HCT116 (cell line): ENCODE measurements at regions not wholly inside any gene's neighbourhood (a gene's known extent, or its start where the extent isn't known, plus 50 kb on each side); places are given as distances from the start of the nearest gene placed in this dataset.

ENCODE experiments used
- ATAC-seq: fragments of 200-7000 bp; cut with Tn5 transposase; 2 replicates; pipeline ENCODE4 v1.9.1; 2020; ENCODE audit warnings: mild to moderate bottlenecking, moderate library complexity
- BruUV-seq: library from RNA; stranded (reverse); fragments of 400-500 nt; replicated peaks from 2 replicates; lab custom pipeline; 2021; lab: Mats Ljungman, UMichigan
- CTCF ChIA-PET: fragments of 300-600 bp; sonication (Branson Sonifier 250); formaldehyde crosslinking; loops from one replicate; lab custom pipeline; 2021; ENCODE audit warnings: antibody characterized with exemption; lab: Charles Lee
- POLR2A ChIA-PET: fragments of 300-600, 350-600 bp; sonication (Branson Sonifier 250); formaldehyde crosslinking; loops from one replicate; lab custom pipeline; 2021; ENCODE audit warnings: antibody characterized with exemption; lab: Charles Lee
- RAD21 ChIA-PET, 2 experiments: fragments of 300-600 bp; sonication (Branson Sonifier 250); formaldehyde crosslinking; loops; one replicate each; lab custom pipeline; 2023; ENCODE audit warnings: low total read pairs in 2 of 2; ENCODE audit not compliant: uncharacterized antibody in 2 of 2, unreplicated experiment in 2 of 2, low non-redundant PET in 1 of 2; lab: Charles Lee
- DNase-seq: peaks from one replicate; pipeline ENCODE4 v3.0.0-alpha.2; 2010; ENCODE audit warnings: low read depth, low spot score
- H2AFZ ChIP-seq: fragments of 200-600 bp; shearing (Covaris generic), sonication (generic); 2 replicates; pipeline ENCODE4 v1.6.1; 2017; ENCODE audit warnings: low read depth, mixed run types, mixed read lengths, antibody characterized with exemption, low read length; ENCODE audit not compliant: poor library complexity, severe bottlenecking
- H3K27ac ChIP-seq: 2 replicates; pipeline ENCODE4 v1.5.1; 2012; ENCODE audit warnings: low read depth, low read length
- H3K27me3 ChIP-seq: fragments of 200-600 bp; sonication (generic); 2 replicates; pipeline ENCODE4 v1.6.1; 2016; ENCODE audit warnings: mixed run types, low read length, mixed read lengths; ENCODE audit not compliant: insufficient read depth
- H3K36me3 ChIP-seq, 2 experiments: fragments of 200-500 bp in 1 of 2; fragments of 200-600 bp in 1 of 2; sonication (Bioruptor generic) in 1 of 2; sonication (generic) in 1 of 2; 2 replicates each; pipeline versions ENCODE4 v1.5.1 to v1.6.1; 2014 to 2016; ENCODE audit warnings: low read length in 2 of 2, inconsistent platforms in 1 of 2, mixed read lengths in 1 of 2, mixed run types in 1 of 2; ENCODE audit not compliant: insufficient read depth in 2 of 2, control insufficient read depth in 1 of 2
- H3K4me1 ChIP-seq, 2 experiments: fragments of 200-600 bp in 1 of 2; sonication (generic) in 1 of 2; 2 replicates each; pipeline versions ENCODE4 v1.5.1 to v1.6.1; 2012 to 2017; ENCODE audit warnings: low read length in 2 of 2, inconsistent platforms in 1 of 2, mild to moderate bottlenecking in 1 of 2, mixed read lengths in 1 of 2, mixed run types in 1 of 2, moderate library complexity in 1 of 2; ENCODE audit not compliant: insufficient read depth in 2 of 2, control insufficient read depth in 1 of 2
- H3K4me2 ChIP-seq: fragments of 200-600 bp; sonication (generic); 2 replicates; pipeline ENCODE4 v1.6.1; 2017; ENCODE audit warnings: mixed run types, low read length, mixed read lengths
- H3K4me3 ChIP-seq, 2 experiments: fragments of 200-600 bp in 1 of 2; sonication (generic) in 1 of 2; replicated peaks in 1 of 2; 2 replicates each; pipeline ENCODE4 v1.5.1; 2011 to 2016; ENCODE audit warnings: low read length in 2 of 2, control low read depth in 1 of 2, low read depth in 1 of 2, mild to moderate bottlenecking in 1 of 2, mixed read lengths in 1 of 2, mixed run types in 1 of 2
- H3K79me2 ChIP-seq: fragments of 200-600 bp; sonication (generic); 2 replicates; pipeline ENCODE4 v1.6.1; 2017; ENCODE audit warnings: mild to moderate bottlenecking, mixed run types, low read length, moderate library complexity, mixed read lengths; ENCODE audit not compliant: insufficient read depth
- H3K9ac ChIP-seq: fragments of 200-600 bp; sonication (generic); 2 replicates; pipeline ENCODE4 v1.6.1; 2016; ENCODE audit warnings: low read length, mixed read lengths
- H3K9me2 ChIP-seq: fragments of 200-600 bp; sonication (generic), shearing (Covaris generic); 2 replicates; pipeline ENCODE4 v1.6.1; 2017; ENCODE audit warnings: mixed run types, mild to moderate bottlenecking, moderate library complexity; ENCODE audit not compliant: insufficient read depth
- H3K9me3 ChIP-seq, 2 experiments: fragments of 200-500 bp in 1 of 2; fragments of 200-600 bp in 1 of 2; sonication (Bioruptor generic) in 1 of 2; sonication (generic) in 1 of 2; 2 replicates each; pipeline ENCODE4 v1.6.1; 2014 to 2017; ENCODE audit warnings: low read length in 2 of 2, mixed read lengths in 2 of 2, inconsistent platforms in 1 of 2, low read depth in 1 of 2, mild to moderate bottlenecking in 1 of 2, mixed run types in 1 of 2, moderate library complexity in 1 of 2; ENCODE audit not compliant: control insufficient read depth in 1 of 2, insufficient read depth in 1 of 2
- H4K20me1 ChIP-seq: fragments of 200-600 bp; sonication (generic), shearing (Covaris generic); 2 replicates; pipeline ENCODE4 v1.6.1; 2017; ENCODE audit warnings: mixed run types, mild to moderate bottlenecking, moderate library complexity; ENCODE audit not compliant: insufficient read depth
- CBX3 ChIP-seq: IDR thresholded peaks from 2 replicates; pipeline ENCODE4 v1.6.1; 2012; ENCODE audit warnings: low read depth
- CTCF ChIP-seq, 3 experiments: fragments of 200-600 bp in 1 of 3; sonication (generic) in 1 of 3; IDR thresholded peaks in 2 of 3; conservative IDR thresholded peaks in 1 of 3; 2 replicates each; pipeline ENCODE4 v1.5.1; 2012 to 2017; ENCODE audit warnings: low read depth in 2 of 3, low read length in 2 of 3, antibody characterized with exemption in 1 of 3, borderline replicate concordance in 1 of 3, control low read depth in 1 of 3, mild to moderate bottlenecking in 1 of 3, mixed read lengths in 1 of 3, mixed run types in 1 of 3, moderate library complexity in 1 of 3; ENCODE audit not compliant: insufficient read depth in 1 of 3
- EGR1 ChIP-seq: IDR thresholded peaks from 2 replicates; pipeline ENCODE4 v1.6.1; 2012; ENCODE audit warnings: low read depth
- ELF1 ChIP-seq: IDR thresholded peaks from 2 replicates; pipeline ENCODE4 v1.6.1; 2012; ENCODE audit warnings: low read depth, borderline replicate concordance
- EZH2 ChIP-seq: fragments of 200-600 bp; sonication (generic); IDR thresholded peaks from 2 replicates; pipeline ENCODE4 v1.6.1; 2017; ENCODE audit warnings: antibody characterized with exemption, mixed run types
- EZH2phosphoT487 ChIP-seq: fragments of 200-600 bp; IDR thresholded peaks from 2 replicates; pipeline ENCODE4 v1.6.1; 2018; ENCODE audit warnings: antibody characterized with exemption, borderline replicate concordance
- FOSL1 ChIP-seq: IDR thresholded peaks from 2 replicates; pipeline ENCODE4 v1.6.1; 2012; ENCODE audit warnings: low read depth
- JUND ChIP-seq: IDR thresholded peaks from 2 replicates; pipeline ENCODE4 v1.6.1; 2012
- SIN3A ChIP-seq: IDR thresholded peaks from 2 replicates; pipeline ENCODE4 v1.6.1; 2012; ENCODE audit warnings: low read depth
- SP1 ChIP-seq: IDR thresholded peaks from 2 replicates; pipeline ENCODE4 v1.6.1; 2012; ENCODE audit warnings: low read depth
- SRF ChIP-seq: IDR thresholded peaks from 2 replicates; pipeline ENCODE4 v1.6.1; 2012; ENCODE audit warnings: low read depth
- TCF7L2 ChIP-seq: IDR thresholded peaks from 2 replicates; pipeline ENCODE4 v1.7.0; 2011; ENCODE audit warnings: borderline replicate concordance, inconsistent platforms; ENCODE audit not compliant: insufficient read depth, insufficient read length; ENCODE audit errors: extremely low read depth
- YY1 ChIP-seq: IDR thresholded peaks from 2 replicates; pipeline ENCODE4 v1.6.1; 2011; ENCODE audit warnings: low read length, low read depth, moderate library complexity, mild to moderate bottlenecking; ENCODE audit not compliant: insufficient replicate concordance; ENCODE audit errors: extremely low read depth
- ZBTB33 ChIP-seq: IDR thresholded peaks from 2 replicates; pipeline ENCODE4 v1.6.1; 2011; ENCODE audit warnings: mild to moderate bottlenecking, low read length, moderate library complexity; ENCODE audit not compliant: insufficient replicate concordance; ENCODE audit errors: extremely low read depth
- intact Hi-C: fragments of 100-400 bp; cut with micrococcal nuclease; formaldehyde crosslinking; loops from 2 replicates; pipeline ENCODE4 v1.10.0; 2022

- H2AFZ ChIP-seq, result no peak overlapping the region
- H3K27me3 ChIP-seq, result peaks cover 15% of the 10 kb centered on the region
- no peaks in the 10 kb centered on the region; a peak in 1 of 4 replicates for H3K4me1 ChIP-seq
- DNase-seq, result no peak
- H3K27ac ChIP-seq, result no peak overlapping the region
- H3K9me2 ChIP-seq, result no peaks in the 10 kb centered on the region
- ChIA-PET POLR2A (no interaction called here), RAD21 (no interaction called here), CTCF (no interaction called here)
- H3K36me3 ChIP-seq, result no peaks in the 10 kb centered on the region
- no peaks in the 10 kb centered on the region for H3K79me2 ChIP-seq
- no peaks in the 10 kb centered on the region for H3K9me3 ChIP-seq
- no TSS peak for BruUV-seq
- H3K4me2 ChIP-seq, result no peak overlapping the region
- ATAC-seq, result no peak
- no peaks in the 10 kb centered on the region for H4K20me1 ChIP-seq
- intact Hi-C loops, result no loop called here
- H3K4me3 ChIP-seq, result no peak overlapping the region
- TF ChIP-seq SP1, result no peak
- no peak for TF ChIP-seq ZBTB33
- no peak for TF ChIP-seq EZH2phosphoT487
- no peak for TF ChIP-seq CBX3
- no peak for TF ChIP-seq ELF1
- TF ChIP-seq TCF7L2, result no peak
- TF ChIP-seq SIN3A, result no peak
- no peak for TF ChIP-seq EZH2
- TF ChIP-seq SRF, result no peak
- TF ChIP-seq FOSL1, result no peak
- TF ChIP-seq JUND, result no peak
- no peak for TF ChIP-seq EGR1
- TF ChIP-seq YY1, result no peak
- no peak for TF ChIP-seq CTCF (IDR thresholded peaks at IDR 0.05 in 2 of 3, conservative IDR thresholded peaks at IDR 0.05 in 1 of 3; ENCODE audit: borderline replicate concordance in 1 of 3, insufficient read depth in 1 of 3, low read depth in 2 of 3, low read length in 2 of 3)
- H3K9ac ChIP-seq, result no peak overlapping the region
Measured at GRCh38 chr2:217404236-217404760, 544.4 kb upstream of the TNP1 start.
